Hematopoietic multipotent progenitor cell treated with erythropoietin and hydrocortisone succinate and interleukin-3 and kit ligand, for 4 days (in vitro differentiated cells): ENCODE measurements at regions not wholly inside any gene's neighbourhood (a gene's known extent, or its start where the extent isn't known, plus 50 kb on each side); places are given as distances from the start of the nearest gene placed in this dataset.

Experiments
- DNase-seq: peaks from one replicate; pipeline ENCODE4 v3.0.0-alpha.2; 2015

DNA sequence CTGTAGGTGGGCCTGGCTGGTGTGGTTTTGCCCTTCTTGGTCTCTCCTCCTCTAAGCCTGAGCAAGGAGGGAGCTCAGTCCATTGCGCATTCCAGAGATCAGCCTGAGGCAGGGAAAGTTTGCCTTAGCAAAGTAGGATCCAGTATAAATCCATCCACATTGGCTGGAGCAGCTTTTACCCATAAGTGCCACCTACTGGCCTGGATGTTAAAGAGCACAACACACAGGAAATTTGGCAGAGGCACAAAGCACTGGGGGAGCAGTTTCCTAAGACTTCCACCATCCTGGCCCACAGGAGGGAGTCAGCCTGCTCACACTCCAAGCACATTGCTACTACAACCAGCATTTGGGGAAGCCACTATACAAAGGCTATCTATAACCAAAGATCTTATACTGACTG, 1124.2 kb downstream of the SLITRK1 start:
- peak; percentile 41 for DNase-seq

DNA sequence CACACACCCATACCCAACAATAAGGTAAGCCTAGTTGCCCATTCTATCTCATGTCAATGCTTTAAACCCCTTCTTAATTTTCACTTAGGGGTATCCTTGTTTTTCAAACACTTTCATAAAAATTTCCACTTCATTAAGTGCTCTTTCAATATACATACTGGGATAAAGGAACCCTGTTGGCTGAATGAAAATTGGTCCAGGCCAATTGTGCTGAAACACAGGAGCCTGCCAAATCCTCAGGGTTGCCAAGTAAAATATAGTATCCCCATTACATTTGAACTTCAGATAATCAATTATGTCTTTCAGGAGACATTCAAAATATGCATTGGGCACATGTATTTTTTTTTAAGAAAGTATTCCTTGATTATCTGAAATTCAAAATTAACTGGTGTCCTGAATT, 1131.1 kb downstream of the SLITRK1 start:
- no peak for DNase-seq

DNA sequence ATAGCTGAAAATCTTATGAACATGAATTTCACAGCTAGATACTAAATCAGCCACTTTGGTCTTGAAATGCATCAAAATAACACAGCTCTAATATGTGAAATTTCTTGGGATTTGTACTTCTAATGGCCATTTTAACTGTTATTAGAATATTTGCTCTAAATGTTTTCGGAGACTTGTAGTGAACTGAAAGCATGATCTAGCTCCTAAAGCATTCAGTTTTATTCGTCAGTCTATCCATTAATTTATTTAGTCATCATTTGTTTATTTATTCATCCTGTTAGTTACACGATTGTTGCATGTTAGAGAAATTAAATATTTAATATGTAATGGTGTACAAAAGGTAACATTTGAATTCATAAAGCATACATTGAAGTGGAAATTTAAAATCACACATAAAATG, 1132.7 kb downstream of the SLITRK1 start:
- DNase-seq, result no peak

DNA sequence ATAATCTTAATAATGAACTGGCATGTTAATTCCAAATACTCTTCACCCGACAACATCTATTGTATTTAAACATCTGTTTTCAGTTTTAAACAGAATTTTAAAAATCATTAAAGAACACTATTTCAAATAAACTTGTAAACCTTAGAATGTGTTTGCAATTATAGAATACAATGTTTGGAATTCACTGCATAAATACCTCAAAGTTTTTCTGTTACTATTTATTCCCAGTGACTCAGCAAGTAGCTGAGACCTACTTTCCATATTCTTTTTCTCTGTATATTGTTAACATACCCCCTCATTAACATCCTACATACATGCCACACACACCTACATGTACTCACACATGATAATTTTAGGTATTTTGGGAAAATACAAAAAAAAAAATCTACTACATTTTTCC, 1134.3 kb downstream of the SLITRK1 start:
- no peak for DNase-seq

DNA sequence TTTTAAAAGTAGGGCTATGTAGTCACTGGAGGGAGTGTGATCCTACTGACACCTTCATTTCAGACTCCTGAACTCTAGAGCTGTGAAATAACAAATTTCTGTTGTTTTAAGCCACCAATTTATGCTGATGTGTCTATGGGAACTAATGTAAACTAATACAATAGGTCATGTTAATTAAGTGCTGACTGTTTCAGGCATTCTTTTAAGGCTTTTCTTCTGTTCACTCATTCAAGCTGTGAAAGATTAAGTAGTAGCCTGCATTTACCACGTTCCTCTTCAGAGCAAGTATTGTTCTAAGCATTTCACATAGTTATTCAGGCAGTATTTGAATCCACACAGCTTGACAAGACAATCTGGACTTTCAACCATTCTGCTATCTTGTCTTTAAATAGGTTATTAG, 1135.0 kb downstream of the SLITRK1 start:
- DNase-seq, result no peak

DNA sequence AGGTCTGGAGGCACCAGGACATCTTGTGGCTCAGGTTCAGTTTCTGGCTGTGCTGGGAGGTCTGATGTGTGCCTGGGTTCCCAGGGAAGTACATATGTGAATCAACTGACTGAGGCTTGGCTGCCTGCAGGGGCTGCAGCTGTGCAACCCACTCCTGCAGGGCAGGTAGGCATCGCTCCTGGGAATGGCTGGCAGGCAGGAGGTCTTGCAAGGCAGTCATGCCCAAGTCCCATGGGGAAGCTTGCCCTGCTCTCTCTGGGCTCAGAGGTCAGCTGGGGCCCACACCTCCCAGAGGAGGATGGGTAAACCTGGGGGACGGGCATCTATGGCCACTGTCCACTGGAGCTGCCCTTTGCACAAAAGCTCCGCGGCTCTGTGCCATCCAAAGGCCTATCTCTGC, 1141.8 kb downstream of the SLITRK1 start:
- DNase-seq, result no peak

DNA sequence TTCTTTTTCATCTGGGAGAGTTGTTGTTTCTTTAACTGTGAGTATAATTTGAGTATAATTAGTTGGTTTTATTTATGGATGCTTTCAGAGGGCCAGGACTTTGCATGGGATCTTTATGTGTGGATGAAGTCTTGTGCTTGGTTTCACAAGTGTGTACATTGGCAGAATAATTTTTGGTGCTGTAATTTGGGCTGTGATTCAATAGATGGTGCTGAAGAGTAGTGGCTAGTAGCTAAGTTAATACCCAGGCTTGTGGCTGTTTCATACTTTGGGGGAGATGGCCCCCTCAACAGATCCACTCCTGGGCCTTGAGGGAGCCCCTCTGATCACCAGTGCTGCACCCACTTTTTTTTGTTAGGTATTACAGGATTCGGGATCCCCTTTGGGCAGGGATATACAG, 1142.4 kb downstream of the SLITRK1 start:
- DNase-seq, result no peak

DNA sequence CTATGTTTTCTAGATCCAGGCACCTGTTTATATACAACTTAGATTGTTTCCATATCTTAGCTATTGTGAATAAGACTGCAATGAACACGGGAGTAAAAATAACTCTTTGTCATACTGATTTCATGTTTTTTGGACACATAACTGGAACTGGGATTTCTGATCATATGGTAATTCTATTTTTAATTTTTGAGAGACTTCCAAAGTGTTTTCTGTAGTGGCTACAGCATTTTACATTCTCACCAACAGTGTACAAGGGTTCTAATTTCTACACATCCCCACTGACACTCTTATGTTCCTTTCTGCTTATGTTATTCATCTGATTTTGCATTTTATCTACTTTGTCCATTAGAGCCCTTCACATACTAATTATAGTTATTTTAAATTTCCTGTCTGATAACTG, 1152.9 kb downstream of the SLITRK1 start:
- no peak for DNase-seq

DNA sequence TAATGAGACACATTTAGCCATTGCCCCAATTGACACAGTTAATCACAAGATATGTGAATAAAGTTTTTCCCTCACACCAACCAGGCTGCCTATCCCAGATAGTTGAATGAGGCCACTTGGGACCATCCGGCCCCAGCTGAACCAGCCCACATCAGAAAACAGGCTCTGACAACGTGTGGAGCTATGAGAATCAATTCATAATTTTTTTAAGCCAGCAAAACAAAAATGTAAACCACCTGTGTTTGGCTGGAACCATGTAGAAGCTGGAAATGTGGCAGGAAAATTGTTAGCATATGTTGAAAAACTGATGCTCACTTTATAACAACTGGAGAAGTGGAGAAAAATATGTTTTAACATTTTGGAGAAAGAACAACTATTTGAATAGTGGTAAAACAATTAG, 1161.3 kb downstream of the SLITRK1 start:
- DNase-seq, result no peak

DNA sequence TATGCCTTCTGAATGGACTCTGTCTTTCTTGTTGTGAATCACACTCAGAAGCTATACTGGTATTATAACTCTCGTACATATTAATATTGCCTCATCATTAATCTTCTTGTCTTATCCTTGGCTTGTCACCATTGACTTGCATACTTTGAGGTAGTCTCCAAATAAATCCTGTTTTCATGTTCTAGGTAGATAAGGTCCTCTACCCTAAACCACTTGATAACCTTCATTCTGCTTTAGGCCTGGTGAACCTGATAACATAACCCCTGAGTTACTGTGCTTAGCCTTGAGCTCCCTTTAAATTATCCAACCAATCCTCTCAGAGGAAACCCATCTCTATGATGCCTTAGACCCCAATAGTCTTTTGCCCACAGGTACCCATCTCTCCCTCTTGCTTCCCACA, 1162.3 kb downstream of the SLITRK1 start:
- peak; percentile 9 for DNase-seq

DNA sequence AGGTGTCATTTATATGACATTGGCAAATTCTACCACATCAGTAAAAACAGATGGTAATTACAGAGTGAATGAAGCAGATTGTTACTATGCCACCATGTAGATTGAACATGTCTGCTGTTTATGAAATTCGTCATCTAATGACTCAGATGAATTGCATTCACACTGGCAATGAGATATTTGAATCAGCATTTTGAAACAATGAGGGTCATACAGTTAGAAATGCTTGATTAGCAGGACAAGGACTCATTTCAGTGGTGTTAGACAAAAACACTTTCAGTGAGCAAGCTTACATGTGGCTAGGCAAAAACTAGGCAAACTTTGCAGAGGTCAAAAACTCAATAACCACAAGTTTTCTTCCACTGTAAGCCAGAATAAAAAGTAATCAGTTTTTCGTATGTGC, 1165.0 kb downstream of the SLITRK1 start:
- DNase-seq, result no peak

DNA sequence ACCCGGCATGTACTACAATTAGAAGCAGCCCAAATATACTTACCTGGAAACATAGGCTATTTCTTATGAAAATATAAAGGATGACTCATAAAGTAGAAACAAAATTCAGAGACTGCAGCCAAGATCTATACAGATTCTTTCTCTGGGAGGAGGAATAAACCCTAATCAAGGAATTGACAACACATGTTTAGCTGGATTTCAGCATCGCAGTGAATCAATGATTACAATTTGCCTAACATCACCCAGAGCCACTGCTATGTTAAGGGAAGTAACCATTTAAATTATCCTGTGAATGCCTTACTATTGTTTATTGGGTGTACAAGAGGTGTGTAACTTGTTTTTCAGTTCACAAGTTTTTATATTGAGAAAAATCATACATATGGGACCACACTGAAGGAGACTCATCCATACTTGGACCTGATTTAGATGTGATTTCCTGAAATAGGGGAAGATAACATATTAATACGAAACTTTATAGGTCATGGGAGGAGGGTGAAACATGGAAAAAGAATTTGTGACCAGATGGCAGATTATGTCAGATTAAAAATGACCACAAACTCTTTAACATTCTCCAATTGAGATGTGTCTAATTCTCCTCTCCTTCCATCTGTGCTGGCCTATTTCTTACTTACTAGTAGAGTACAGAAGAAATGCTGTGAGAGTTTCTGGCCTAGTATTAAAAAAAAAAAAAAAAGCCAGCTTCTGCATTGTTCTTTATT, 1168.4 kb downstream of the SLITRK1 start:
- no peak for DNase-seq

DNA sequence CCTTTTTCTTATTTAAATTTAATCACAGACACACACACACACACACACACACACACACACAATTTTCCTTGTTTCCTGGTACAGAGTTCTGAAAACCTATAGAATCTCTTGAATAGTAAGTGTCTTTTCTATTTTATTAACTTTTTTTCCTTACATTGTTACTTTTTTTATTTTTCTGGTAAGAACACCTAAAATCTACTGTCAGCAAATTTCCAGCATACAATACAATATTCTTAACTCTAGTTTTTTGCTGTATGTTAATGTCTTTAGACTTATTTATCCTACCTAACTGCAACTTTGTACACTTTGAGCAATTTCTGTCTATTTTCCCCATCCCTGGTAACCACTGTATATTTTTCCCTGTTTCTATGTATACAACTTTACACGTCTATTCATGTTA, 1179.8 kb downstream of the SLITRK1 start:
- no peak for DNase-seq

DNA sequence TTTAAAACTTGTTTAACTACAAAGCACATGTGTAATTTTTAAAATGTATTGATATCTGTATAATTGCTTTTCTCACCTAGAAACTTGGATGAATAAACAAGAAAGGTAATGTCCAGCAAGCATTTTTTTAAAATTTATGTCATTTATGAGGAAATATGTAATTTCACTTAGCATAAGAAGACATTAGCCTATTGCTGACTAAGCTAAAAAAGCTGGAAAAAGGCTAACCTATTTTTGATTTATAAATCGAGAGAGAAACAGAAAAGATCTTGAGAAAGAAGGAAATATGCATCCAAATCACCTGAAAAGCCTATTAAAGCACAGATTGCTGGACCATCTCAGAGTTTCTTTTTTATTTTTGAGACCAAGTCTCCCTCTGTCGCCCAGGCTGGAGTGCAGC, 1181.3 kb downstream of the SLITRK1 start:
- no peak for DNase-seq

DNA sequence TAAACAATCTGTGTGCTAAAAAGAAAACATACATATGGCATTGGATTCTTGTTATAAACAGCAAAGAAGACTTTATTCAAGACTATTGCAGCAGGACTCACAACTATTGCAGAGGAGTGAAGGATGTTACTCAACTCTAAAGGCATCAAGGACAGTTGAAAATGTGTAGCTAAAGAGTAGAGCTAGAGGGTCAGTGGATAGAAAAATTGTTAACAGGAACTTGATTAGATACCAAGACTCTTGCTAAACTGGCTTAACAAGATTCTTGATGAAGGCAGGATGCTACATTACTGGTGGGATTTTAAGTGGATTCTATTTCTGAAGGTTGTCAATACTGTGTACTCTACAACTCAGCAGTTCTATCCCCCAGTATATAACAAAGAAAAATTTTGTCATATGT, 1183.3 kb downstream of the SLITRK1 start:
- DNase-seq, result no peak

DNA sequence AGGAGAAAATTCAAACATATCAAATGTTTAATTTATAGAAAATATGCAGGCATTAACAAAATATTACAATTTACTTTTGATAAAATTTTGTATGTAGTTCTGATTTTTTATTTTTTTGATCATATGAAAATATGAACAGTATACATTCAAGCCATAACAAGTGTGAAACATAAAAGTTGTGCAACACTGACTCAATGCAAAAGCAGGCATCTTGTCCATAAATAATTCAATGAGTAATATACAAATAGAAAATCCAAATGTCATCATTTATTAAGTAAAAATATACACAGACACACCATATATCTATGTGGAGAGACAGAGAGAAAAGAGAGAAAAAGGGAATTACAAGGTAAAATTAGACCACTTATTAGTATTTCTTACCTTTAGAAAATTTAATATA, 1183.9 kb downstream of the SLITRK1 start:
- no peak for DNase-seq

DNA sequence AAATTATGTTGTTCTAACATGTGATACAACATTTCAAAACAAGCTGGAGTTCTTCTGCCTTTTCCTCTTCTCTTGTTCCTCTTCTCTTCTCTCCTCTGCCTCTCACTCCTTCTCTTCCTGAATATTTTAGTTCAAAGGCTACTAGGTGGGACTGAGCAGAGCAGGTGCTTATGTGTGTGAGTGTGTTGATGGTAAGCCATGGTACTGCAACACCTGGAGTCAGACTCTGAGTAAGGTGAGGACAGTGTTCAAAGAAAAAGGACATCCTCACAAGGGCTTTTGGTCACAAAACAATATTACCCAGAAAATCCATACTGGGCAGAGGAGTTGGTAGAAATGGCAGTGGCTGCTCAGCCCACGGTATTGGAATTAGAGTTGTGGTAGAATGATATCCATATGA, 1188.7 kb downstream of the SLITRK1 start:
- DNase-seq, result no peak

DNA sequence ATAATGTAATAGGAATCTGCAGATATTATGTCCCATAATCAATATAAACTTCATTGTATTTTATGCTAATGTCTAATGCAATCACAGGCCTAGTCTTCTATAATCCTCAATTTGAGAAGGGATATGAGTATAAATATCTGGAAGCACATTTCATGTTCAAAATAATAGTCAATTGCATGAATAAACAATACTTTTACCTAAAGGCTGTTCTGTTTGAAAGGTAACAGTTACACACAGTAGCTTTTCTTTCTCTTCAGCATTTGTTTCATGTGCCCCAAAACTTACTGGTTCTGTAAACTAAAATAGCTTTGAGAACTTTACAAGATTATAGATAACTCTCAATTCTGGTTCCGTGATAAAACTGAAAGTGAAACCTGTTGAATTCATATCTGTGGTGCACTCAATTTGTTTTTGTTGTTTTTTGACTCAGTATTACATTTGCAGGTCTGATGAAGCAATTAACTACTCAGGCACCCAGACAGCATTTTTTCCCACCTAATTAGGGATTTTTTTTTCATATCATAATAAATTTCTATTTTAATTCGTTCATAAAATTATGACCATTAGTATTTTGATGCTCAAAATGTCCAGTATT, 1193.8 kb downstream of the SLITRK1 start:
- DNase-seq, result peak; percentile 47

DNA sequence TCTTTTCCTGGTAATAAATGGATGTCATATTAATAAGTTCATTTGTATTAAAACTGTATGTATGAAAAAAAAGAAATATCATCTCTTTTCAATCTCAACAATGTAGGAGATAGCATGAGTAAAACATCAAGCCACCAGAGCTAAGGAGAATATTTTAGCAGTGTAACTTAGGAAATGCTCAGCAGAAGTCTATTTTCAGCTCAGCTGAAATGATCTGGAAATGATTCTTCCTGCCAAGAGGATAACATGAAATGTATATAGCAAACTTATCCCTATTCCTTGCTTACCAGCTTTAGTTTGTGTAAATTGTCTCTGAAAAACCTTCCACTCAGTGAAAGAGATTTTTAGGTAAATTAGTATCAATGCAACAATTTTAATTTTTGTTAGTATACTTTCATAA, 1194.4 kb downstream of the SLITRK1 start:
- no peak for DNase-seq

DNA sequence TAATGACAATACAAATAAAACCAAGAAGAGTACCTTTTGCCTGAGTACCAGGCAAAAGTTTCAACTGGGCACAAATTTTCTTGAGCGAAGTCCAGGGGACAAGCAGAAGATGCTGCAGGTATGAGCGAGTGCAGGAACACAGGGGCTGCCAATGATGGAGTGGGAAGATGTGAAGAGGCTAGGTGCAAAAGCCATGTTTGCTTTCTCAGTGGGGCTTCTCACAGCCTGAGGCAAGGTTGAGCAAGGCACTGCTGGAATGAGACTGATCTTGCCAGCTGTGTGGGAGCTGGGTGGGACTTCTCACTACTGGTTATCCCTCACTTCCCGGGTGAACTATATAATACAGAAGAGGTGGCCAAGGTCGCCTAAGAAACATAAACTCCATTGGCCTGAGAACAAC, 1200.7 kb downstream of the SLITRK1 start:
- DNase-seq, result no peak

DNA sequence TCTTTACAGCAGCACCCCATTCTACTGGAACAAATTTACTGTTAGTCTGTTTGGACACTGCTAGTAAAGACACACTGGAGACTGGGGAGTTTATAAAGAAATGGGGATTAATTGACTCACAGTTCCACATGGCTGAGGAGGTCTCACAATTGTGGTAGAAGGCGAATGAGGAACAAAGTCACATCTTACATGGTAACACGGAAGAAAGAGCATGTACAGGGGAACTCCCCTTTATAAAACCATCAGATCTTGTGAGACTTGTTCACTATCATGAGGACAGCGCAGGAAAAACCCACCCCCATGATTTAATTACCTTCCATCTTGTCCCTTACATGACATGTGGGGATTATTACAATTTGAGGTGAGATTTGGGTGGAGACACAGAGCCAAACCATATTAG, 1204.2 kb downstream of the SLITRK1 start:
- no peak for DNase-seq

DNA sequence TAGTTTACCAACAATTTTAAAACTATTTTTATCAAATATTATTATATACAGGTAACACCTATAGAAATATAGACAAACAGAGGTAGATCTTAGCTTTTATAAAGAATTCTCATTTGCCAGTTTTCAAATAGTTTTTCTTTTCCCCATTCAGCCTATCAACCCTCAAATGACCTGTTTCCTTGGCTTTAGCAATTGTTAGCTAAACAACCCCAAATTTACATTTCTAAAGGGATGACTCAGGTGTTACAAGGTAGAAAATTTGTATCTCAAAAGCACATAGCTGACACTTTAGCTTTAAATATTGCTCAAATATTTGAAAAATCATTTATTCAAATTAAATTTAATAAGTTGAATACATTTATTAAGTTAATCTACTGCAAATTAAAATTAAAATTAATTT, 1207.2 kb downstream of the SLITRK1 start:
- no peak for DNase-seq

DNA sequence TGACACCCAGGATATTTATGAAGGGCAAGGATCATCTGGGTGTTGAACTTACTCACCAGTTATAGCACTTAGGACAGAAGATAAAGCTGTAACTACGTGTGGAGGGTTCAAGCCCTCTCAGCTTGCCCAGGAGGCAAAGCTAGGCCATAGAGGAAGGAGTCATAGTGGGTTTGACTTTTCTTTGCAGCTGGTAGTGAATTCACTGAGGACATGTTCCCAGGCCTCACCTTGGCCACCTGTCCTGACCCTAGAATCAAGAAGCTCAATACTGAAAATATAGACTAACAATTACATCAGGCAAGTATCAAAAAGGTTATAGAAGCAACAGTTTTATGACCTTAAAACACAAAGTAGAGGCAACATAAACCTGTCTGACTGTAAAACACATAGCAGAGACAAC, 1207.7 kb downstream of the SLITRK1 start:
- no peak for DNase-seq

DNA sequence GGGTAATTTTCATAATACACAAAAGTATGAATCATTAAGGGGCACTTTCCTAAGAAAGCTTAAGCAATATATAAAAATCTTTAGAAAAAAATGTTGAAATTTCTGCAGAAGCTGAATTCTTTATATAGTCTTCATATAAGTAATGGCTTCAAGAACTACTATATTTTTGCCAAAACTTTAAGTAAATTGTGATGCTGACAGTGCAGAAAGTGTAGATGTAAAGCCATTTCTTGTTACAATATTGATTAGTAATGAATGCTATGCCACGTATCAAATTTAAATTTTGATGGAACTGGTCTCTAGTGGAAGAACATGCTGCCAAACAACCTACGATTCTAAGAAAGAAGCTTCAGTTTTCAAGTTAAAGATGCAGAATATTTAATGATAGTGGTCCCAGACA, 1210.0 kb downstream of the SLITRK1 start:
- no peak for DNase-seq

DNA sequence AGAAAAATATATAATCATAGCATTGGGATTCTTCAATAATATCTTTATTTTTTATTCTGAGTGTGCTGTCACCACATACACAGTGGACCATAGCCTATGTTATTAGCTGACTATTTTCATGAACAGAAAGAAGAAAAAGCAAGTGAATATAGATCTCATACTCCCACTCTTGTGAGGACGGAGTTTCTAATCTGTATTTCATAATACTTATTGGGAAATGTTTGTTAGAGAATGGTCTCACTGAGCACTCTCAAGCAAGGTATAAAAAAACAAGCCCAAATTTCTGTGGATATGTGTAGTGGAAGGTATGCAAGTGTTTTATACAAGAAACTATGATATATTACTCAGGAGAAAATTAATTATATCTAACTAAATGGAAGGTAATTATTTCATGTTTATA, 1218.1 kb downstream of the SLITRK1 start:
- no peak for DNase-seq
